Stomach (tissue), 4 donors: ENCODE measurements at regions not wholly inside any gene's neighbourhood (a gene's known extent, or its start where the extent isn't known, plus 50 kb on each side); places are given as distances from the start of the nearest gene placed in this dataset.

Experiments used
- EP300 ChIP-seq: sonication (generic); formaldehyde crosslinking; IDR thresholded peaks from one replicate; pipeline ENCODE4 v1.6.1; 2017; ENCODE audit warnings: antibody characterized with exemption
- POLR2A ChIP-seq, 4 donors: fragments of 450-650 bp; IDR thresholded peaks; one replicate each; pipeline ENCODE4 v1.6.1; 2016; ENCODE audit warnings: antibody characterized with exemption in 4 of 4, control low read depth in 2 of 4, mild to moderate bottlenecking in 1 of 4, moderate library complexity in 1 of 4
- POLR2AphosphoS5 ChIP-seq, 3 donors: sonication (generic); formaldehyde crosslinking; IDR thresholded peaks; one replicate each; pipeline ENCODE4 v1.6.1; 2016; ENCODE audit warnings: antibody characterized with exemption in 3 of 3
- TF ChIP-seq, protein P1 (sequence below), 7 experiments: fragments of 450-650 bp in 4 of 7; fragments of 200-600 bp in 3 of 7; sonication (generic) in 3 of 7; IDR thresholded peaks; one replicate each; pipeline ENCODE4 v1.5.1; 2016 to 2019; ENCODE audit warnings: antibody characterized with exemption in 7 of 7, control low read depth in 2 of 7, mild to moderate bottlenecking in 1 of 7

DNA sequence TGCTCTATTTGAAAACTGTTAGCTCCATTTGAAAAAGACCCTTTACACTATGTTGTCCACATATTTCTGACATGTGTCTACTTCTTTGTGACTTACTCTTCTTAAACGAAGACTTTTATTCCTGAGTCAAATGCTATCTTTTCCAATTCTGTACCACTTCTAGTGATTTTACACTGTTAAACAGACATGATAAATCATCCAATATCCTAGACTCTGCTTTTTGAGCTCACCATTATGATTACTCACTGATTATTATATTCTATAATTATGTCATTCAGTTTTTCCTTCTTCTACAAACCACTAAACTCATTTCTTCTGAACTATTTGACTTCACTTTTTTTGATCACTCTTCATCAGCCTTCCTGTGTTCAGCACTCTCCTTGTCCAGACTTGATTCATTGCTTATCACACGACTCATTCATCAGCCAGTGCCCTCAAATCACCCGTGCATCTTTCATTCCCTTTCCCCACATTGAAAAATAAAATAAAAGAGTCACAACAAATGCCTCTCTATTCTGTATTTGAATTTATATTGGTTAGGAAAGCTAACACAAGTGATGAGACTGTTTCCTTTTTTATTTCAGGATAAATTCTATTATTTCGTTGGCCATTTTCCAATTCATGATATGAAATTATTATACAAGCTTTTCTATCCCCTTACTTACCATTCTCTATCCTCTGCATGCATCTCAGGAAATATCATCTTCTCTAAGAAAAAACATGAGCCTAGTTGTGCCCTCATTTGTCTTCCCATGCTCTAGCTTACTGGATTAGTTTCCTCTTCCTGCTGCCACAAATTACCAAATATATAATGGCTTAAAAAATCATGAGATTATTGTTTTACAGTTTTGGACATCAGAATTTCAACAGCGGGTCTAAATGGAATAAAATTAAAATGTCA, 1482.1 kb upstream of the MIR17HG start:
- TF ChIP-seq POLR2A (IDR thresholded peaks at IDR 0.05) = no peak
- TF ChIP-seq, protein P1, sequence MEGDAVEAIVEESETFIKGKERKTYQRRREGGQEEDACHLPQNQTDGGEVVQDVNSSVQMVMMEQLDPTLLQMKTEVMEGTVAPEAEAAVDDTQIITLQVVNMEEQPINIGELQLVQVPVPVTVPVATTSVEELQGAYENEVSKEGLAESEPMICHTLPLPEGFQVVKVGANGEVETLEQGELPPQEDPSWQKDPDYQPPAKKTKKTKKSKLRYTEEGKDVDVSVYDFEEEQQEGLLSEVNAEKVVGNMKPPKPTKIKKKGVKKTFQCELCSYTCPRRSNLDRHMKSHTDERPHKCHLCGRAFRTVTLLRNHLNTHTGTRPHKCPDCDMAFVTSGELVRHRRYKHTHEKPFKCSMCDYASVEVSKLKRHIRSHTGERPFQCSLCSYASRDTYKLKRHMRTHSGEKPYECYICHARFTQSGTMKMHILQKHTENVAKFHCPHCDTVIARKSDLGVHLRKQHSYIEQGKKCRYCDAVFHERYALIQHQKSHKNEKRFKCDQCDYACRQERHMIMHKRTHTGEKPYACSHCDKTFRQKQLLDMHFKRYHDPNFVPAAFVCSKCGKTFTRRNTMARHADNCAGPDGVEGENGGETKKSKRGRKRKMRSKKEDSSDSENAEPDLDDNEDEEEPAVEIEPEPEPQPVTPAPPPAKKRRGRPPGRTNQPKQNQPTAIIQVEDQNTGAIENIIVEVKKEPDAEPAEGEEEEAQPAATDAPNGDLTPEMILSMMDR (IDR thresholded peaks at IDR 0.05) = no peak
- no peak for TF ChIP-seq POLR2AphosphoS5 (IDR thresholded peaks at IDR 0.05)
- TF ChIP-seq EP300 = no peak
